ENCODE measurements at regions not wholly inside any gene's neighbourhood (a gene's known extent, or its start where the extent isn't known, plus 50 kb on each side); places are given as distances from the start of the nearest gene placed in this dataset.
"Not testable (repeated sequence)": the region's sequence is repeated elsewhere in the genome, so short reads cannot be mapped to it uniquely, and the experiment has no call there.

DNA sequence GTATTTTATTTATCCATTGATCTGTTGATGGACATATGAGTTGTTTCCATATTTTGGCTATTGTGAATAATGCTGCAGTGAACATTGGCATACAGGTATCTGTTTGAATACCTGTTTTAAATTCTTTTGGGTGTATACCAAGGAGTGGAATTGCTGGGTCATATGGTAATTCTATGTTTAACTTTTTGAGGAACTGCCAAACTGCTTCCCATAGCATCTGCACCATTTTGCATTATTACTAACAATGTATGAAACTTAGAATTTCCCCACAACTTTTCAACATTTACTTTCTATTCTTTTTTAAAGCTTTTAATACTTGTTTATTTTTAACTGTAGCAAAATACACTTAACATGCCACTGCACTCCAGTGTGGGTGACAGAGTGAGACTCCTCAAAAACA lies 57.0 kb upstream of the MSN start:
- no peak for FAIRE-seq

DNA sequence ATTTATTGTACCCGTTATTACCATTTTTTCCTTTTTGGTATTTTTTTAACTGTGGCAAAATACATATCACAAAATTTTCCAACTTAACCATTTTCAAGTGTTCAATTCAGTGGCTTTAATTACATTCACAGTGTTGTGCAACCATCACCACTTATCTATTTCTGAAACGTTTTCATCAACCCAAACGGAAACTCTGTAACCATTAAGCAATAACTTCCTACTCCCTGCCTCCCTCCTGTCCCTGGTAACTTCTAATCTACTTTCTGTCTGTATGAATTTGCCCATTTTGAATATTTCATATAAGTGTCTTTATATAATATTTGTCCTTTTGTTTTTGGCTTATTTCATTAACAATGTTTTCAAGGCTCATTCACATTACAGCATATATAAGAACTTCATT lies 57.4 kb upstream of the MSN start:
- FAIRE-seq = no peak

DNA sequence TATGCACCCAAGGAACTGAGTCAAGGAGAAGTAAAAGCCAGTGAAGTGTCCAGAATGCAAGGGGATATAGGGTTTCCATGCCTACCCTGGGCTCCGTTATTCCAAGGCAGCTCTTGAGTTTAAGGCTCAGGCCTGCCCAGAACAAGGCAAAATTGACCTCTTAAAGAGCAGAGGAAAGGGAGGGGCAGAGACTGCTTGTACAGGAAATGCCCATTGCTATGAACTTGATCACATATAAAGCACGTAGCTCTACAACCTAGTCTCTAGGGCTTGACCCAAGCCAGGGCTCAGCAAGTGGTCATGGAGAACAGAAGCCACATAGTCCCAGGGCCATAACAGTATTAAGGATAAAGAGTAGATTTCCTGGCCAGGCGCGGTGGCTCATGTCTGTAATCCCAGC lies 58.2 kb upstream of the MSN start:
- no peak for FAIRE-seq

DNA sequence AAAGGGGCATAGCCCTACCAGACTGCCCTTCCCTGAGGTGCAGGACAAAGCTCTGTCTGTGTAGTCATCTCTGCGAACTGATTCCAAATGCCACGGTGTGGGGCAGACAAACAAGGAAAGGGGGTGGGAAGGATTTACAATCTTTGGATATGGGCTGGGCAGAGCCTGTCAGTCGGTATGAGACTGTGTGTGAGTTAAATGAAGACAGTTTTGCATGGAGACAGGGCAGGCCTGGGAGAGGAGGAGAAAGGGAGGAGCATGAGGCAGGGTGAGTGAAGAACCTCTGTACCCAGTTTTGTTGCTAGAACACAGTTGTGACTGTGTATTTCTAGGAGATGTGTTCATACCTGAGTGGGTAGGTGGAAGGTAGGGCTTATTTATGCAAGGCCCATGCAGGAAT lies 59.4 kb upstream of the MSN start:
- FAIRE-seq = no peak

DNA sequence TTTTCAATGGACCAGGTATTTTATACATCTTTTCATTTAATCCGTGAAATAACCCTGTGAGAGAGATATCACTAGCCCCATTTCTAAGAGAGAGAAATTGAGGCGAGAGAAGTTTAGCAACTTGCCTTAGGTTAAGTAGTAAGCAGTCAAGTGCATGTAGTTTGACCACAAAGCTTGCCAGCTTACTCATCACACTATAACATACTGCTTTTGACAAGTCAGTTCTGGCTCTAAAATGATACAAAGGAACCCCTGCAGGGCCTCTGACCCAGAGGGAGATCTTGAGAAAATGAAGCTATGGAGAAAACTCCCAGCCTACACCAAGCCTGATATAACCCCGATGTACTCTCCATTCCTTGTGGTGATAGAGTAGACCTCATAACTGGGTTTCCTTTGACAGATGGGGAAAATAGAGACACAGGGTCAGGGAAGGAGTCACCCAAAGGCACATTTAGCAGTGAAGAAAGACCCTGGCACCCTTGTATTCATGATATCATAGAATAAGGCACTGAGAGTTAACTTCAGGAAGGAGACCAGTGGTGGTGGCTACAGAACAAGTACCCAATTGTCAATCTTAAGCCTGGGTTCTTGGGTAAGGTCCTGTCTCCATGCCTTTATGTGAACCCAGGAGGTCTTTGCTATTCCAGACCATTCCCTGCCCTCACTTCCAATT lies 60.2 kb upstream of the MSN start:
- no peak for FAIRE-seq

DNA sequence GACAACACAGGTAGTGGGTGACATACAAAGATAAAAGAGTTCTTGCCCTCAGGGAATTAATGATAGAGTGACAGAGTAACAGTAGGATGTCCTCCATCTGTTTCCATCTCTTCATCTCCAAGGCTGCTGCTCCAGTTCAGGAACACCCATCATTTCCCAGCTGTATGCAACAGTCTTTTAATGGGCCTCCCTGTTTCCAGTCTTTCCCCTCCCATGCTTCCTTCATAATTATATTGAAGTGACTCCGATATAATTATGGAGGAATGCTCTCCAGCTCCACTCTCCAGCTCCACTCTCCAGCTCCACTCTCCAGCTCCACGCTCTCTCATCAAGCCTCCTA lies 65.3 kb upstream of the MSN start:
- no peak for FAIRE-seq

DNA sequence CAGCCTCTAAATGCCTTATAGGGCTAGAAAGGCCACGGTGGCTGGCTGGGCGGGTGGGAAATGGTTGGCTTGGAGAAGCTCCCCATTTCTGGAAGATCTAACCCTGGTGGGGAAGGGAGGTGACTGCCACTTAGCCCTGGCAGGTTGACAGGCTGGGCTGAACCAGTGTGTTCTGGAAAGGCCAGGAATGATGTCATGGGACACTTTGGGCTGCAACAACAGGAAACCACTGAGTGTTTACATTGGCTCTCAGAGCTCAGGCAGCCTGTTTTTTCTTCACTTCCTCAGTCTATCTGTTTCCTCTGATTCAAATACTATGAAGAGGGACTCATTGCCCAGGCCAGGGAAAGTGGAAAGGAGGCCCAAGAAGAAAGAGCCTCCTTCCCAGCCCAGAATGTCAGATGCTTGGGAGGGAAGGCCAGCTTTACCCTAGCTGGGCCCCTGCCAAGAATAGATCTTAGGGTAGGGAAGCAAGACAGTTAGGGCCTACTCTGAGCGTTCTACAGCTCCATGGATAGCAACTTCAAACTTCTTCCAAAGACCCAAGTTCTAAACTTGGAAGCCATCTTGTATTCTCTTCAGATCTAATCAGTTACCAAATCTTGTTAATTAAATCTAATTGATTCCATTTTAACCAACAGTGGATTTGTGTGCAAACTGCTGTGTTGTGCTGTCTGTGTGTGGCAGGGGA lies 65.8 kb upstream of the MSN start:
- no peak for FAIRE-seq

DNA sequence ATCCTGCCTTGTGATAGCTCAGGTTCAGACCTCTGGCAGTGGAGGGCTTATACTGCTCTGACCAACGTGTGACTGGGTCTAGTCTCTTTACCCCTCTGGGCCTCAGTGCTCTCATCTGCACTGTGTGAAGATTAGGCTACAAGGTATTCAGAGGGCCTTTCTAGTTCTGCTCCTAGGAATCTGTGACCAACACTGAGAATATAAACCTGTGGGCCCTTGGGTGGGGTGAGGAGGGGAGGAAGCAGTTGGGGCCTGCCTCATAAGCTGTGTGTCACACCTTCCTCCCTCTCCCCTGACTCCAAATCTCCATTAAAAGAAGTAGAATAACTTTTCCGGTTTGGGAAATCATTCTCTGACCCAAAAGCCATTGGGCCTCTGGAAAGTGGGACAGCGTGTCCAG lies 66.3 kb upstream of the MSN start:
- no peak for FAIRE-seq

DNA sequence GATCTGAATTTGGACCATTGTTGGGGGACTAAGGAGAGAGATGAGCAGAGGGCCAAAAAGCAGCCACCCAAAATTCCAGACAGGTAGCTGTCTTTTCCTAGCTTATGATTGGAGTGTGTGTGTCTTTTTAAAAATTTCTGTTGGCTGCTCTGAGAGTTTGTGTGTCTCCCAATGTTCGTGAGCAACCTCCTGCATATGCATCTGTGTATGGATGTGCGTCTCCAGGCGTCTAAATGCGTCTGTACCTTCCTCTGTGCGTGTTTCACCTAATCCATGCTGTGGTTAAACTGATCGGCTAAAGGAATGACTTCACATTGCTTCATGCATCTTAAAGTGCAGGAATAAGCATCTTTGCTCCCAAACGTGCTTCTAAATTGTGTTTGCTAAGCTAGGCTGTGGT lies 65.5 kb upstream of the LAS1L start:
- FAIRE-seq = no peak

DNA sequence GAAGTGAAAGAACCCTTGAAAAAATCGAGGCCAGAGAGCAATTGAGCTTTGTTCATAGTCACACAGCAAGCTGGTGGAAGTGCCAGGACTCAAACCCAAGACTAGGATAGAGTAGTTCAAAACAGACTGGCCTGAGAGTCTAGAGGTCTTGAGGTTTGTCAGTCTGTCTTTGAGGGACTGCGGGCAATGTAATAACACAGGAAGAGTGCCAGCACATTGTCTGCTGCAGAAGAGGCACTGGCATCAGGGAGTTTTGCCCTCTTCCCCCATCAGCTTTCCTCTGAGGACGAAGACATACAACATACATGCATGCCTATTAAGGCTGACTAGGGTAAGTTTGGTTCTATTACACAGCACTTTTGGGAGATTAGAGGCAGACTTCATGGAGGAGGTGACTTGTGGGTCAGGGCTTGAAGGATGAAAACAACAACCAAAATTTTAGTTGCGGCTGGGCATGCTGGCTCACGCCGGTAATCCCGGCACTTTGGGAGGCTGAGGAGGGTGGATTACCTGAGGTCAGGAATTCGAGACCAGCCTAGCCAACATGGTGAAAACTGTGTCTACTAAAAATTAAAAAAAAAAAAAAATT lies 64.1 kb upstream of the LAS1L start:
- no peak for FAIRE-seq

DNA sequence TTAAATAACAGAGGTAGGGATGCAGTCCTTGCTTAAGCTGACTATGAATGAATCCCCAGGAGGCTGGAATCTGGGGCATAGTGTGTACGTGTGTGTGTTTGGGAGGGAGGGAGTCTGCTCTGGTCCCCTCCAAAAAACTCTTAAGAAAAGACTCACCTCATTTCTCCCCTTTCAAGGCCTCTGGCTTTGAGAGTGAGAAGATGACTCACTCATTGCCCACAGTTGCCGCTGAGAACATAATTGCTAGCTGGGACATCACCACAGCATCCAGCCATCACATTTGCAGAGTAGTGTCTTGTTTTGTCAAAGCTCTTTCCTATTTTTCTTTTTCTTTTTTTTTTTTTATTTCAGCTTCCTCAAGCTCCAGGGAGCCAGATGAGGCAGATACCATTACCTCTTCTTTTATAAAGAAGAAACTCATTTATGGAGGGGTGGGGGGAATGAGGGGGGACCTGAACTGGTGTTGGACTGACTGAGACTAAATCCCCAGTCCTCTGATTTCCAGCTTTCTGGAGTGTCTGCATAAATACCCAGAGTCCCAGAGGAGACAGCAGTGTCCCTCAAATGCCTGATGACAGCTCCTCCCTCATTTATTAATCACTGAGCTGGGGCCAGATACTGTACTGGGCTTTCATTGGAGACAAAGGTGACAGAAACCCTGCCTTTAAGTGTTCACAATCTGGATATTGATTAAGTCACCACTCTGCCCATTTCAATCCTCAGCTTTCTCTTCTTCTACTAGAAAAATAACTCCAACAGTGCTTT lies 61.9 kb upstream of the LAS1L start:
- FAIRE-seq = no peak

DNA sequence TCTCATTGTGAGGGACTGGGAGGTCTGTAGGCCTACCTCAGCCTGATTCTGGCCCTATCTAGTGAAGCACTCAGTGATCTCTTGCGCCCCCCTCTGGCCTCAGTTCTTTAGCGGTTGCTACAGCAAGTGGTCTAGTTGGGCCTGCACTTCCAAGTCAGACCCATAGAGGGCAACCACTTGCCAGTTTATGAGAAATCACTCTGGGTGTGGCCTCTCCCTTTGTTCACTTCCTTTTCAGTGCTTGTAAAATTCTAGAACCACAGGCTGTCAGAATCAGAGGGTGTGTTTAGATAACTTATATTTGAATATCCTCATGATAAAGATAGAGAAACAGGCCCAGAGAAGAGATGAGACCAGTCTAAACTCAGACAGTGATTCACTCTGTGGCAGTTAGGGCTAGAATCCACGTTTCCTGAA lies 60.9 kb upstream of the LAS1L start:
- peak; percentile 61 for FAIRE-seq

DNA sequence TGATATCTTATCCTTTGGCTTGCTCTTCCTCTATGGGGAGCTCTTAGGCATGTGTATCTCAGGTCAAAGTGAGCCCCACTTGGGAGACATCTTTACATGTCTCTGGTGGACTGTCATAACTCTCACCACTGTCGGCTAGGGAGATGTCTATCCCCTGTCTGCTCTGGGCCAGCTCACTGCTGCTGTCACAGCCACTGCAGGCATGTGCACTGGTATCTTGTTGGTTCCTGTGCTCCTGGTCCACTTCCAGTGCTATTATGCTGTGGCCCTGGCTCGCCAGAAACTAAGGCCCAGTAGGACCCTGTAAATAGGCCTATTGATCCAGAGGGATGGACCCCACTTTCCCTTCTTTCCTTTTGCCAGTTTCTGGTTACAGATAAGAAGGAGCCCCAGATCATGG lies 56.6 kb upstream of the LAS1L start:
- FAIRE-seq = no peak

DNA sequence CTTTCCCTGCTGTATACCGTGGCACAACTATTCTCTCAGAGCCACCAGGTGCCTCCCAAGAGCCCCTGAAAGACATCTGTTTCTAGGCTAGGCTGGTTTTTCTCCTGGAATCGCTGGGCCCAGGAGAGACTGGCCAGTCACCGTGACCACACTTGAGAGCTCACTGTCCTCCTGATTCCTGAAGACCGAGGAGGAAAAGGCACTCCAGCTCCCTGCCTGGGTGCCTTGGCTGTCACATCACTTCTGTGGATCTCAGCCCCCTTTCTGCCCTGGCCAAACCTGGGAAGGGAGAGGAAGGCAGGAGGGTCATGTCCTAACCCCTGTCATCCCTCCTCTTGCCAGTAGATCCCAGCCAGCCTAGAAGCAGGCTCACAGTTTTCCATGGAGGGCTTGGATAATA lies 54.7 kb upstream of the LAS1L start:
- no peak for FAIRE-seq

DNA sequence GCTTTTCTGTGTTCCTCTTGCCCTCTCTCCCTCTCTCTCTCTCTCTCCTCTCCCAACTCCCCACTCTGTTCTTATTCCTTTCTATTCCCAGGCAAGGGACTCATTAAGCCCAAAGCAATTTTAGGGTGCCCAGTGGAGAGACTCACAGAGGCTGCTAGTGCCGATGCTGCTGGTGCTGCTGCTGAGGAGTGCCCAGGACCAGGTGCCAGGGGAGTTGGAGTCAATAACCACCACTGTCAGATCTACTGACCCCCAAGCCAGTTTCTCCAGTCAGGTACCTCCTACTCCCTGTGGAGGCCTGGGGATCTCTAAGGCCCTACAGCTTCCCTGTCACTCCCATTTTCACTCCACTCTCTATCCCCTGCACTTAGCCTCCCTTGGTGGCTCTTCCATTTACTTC lies 54.2 kb upstream of the LAS1L start:
- FAIRE-seq = no peak

DNA sequence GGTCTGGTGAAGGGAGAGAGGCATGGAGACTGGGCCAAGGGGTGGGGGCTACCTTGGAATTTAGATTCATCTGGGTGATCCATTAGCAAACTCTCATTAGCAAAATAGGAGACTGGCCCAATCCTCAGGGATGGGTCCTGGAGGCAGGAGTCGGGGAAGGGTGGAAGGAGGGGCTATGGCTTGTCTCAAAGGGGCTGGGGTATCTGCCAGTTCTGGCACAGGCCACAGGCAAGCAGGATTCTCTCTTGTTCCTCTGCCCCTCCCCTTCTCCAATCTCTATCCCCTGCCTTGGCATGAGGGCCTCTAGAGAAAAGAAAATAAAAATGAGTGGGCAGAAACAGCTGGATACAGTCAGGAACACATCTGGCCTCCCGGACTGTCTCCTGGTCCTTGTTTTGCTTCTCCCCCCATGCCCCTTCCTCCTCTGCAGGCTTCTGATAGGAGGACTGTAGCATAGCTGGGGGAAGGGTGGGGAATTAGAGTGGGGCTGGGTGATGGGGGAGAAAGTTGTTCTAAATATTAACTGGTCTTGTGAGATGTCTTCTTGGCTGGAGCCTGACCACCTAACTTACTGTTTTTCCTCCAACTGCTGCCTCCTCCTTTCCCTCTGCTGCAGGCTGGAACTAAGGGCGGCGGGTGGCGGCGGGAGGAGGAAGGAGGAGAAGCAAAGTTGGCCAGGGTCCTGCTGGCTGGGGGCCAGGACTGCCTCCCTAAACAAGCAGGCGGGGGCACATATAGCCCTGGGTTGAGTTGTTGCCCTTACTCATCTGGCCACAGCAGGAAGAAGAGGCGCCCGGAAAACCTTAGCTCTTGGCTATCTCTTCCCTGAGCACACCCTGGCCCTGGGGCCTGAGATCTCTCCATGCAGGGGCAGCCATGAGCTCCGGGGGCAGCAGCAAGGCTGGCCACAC lies 53.3 kb upstream of the LAS1L start:
- no peak for FAIRE-seq

DNA sequence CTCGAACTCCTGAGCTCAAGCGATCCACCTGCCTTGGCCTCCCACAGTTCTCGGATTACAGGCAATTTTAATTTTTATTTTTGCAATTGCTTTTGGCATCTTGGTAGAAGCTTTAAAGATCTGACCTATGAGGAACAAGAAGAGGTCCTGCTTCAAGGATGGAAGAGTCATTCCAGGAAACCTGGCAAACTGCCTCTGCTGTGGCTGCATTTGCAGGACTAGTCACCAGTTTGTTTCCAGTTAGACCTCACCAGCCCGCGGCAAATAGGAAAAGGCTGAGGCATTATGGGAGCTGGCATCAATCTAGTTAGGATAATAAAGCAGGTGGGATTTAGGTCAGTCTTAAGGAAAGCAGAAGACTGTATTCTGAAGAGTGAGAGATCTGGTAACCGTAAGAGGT lies 51.9 kb upstream of the LAS1L start:
- no peak for FAIRE-seq

DNA sequence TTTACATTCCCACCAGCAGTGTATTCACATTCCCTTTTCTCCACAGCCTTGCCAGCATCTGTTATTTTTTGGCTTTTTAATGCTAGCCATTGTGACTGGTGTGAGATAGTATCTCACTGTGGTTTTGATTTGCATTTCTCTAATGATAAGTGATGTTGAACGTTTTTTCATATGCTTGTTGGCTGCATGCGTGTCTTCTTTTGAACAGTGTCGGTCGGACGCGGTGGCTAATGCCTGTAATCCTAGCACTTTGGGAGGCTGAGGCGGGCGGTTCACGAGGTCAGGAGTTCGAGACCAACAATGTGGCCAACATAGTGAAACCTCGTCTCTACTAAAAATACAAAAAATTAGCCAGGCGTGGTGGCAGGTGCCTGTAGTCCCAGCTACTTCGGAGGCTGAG lies 50.6 kb upstream of the LAS1L start:
- FAIRE-seq = not testable (repeated sequence)
